ENCODE measurements at regions not wholly inside any gene's neighbourhood (a gene's known extent, or its start where the extent isn't known, plus 50 kb on each side); places are given as distances from the start of the nearest gene placed in this dataset.

DNA sequence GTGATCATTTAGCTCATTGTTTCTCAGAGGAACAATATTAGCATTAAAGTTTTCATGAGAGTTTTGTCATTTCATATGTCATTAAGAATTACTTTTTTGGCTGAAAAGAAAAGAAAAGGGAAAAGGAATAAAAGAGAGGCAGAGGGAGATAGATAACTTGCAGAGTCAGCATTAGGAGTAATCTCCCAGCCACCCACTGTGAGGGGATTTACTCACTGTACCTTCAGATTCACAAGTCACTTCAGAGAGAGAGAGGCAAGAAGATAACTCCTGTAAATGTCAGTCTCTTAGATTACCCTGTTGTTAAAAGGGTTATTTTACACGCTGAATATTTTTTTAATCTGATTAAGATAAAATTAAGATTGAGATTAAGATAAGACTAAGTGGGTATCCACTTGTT is 125.2 kb downstream of the POU4F1 start:
- ATAC-seq: no peak
- H3K4me1 ChIP-seq: no peaks in the 10 kb centered on the region
- no peak overlapping the region for H3K27ac ChIP-seq
- TF ChIP-seq, protein P1, sequence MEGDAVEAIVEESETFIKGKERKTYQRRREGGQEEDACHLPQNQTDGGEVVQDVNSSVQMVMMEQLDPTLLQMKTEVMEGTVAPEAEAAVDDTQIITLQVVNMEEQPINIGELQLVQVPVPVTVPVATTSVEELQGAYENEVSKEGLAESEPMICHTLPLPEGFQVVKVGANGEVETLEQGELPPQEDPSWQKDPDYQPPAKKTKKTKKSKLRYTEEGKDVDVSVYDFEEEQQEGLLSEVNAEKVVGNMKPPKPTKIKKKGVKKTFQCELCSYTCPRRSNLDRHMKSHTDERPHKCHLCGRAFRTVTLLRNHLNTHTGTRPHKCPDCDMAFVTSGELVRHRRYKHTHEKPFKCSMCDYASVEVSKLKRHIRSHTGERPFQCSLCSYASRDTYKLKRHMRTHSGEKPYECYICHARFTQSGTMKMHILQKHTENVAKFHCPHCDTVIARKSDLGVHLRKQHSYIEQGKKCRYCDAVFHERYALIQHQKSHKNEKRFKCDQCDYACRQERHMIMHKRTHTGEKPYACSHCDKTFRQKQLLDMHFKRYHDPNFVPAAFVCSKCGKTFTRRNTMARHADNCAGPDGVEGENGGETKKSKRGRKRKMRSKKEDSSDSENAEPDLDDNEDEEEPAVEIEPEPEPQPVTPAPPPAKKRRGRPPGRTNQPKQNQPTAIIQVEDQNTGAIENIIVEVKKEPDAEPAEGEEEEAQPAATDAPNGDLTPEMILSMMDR (IDR thresholded peaks at IDR 0.05): no peak
- TF ChIP-seq POLR2AphosphoS5 (IDR thresholded peaks at IDR 0.05): no peak
- TF ChIP-seq POLR2A (IDR thresholded peaks at IDR 0.05): no peak
- no peak for TF ChIP-seq EP300 (IDR thresholded peaks at IDR 0.05)
- H3K4me3 ChIP-seq: no peak overlapping the region
- H3K27me3 ChIP-seq: no peaks in the 10 kb centered on the region
- peaks cover 0 to 3% (median 0%) of the 10 kb centered on the region in 3 donors for H3K9me3 ChIP-seq
- no peaks in the 10 kb centered on the region for H3K36me3 ChIP-seq
- 50 to 78% methylated on average over 1 of the region's 1 CpG for WGBS, 2 donors (ENCODE audit: low coverage in 1 of 2)

DNA sequence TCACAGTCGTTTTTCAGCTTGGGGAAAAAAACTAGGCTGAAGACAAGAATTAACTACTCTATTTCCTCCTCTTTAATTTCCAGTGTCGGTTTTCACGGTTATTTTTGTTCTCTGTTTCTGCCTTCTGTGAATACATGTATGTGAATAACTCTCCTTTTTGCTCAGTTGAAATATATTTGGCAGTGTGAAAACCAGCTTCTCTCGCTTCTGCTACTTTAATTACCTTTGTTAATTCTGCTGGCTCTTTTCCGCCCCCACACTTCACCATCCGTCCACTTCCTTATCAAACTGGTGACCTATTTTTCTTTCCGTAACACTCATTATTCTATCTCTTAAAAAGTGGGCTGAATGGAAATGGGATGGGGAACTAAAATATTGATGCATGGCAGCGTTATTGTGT is 126.4 kb downstream of the POU4F1 start:
- Histone ChIP-seq H3K36me3 (no peaks in the 10 kb centered on the region), H3K4me3 (no peak overlapping the region), H3K27ac (no peak overlapping the region), H3K27me3 (no peaks in the 10 kb centered on the region), H3K9me3 (peaks cover 0 to 3% (median 0%) of the 10 kb centered on the region in 3 donors), H3K4me1 (no peaks in the 10 kb centered on the region)
- TF ChIP-seq POLR2AphosphoS5 (IDR thresholded peaks at IDR 0.05): no peak
- TF ChIP-seq, protein P1 (IDR thresholded peaks at IDR 0.05): no peak
- no peak for TF ChIP-seq EP300 (IDR thresholded peaks at IDR 0.05)
- TF ChIP-seq POLR2A (IDR thresholded peaks at IDR 0.05): no peak
- 66 to 73% methylated on average over 8 of the region's 8 CpGs for WGBS, 2 donors (ENCODE audit: low coverage in 1 of 2)
- ATAC-seq: no peak

DNA sequence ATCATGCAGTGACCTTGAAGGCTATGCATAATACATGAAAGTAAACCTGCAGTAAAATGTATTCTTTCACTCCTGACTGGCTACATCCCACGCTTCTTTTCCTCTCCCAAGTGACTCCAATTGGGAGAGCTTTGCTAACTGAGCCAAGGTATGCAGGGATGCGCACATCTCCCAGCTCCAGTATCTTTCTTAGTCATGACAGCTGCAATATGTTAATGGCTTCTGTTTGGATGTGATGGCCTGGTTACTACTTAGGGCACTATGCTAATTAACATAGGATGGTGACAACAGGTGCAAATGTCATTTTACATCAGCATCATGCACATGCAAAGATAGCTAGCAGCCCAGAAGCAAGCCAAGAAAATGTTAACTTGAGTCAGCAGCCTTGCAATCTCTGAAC is 134.7 kb downstream of the POU4F1 start:
- Histone ChIP-seq H3K4me1 (no peaks in the 10 kb centered on the region), H3K36me3 (no peaks in the 10 kb centered on the region), H3K27me3 (no peaks in the 10 kb centered on the region), H3K9me3 (no peaks in the 10 kb centered on the region), H3K27ac (no peak overlapping the region), H3K4me3 (no peak overlapping the region)
- TF ChIP-seq POLR2AphosphoS5 (IDR thresholded peaks at IDR 0.05) (no peak), POLR2A (IDR thresholded peaks at IDR 0.05) (no peak), EP300 (IDR thresholded peaks at IDR 0.05) (no peak)
- TF ChIP-seq, protein P1 (IDR thresholded peaks at IDR 0.05): no peak
- 55 to 71% methylated on average over 1 to 2 of the region's 2 CpGs for WGBS, 2 donors (ENCODE audit: low coverage in 1 of 2)
- ATAC-seq: no peak

DNA sequence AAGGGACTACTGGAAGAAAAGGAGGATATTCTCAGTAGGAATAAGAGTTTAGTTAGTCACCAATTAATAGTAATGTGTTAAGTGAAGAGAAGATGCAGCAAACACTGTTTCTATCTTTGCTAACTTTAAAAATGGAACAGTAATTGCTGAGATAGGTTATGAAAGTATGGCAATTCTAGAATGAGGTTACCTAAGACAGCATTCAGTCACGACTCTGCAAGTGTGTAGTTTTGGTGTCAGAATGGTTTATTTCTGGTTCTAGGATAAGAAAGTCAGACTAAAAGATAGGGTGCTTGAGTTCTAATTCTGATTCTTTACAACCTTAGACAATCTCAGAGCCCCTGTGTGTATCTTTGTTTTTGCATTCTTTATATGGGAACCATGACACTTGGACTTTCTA is 138.1 kb downstream of the POU4F1 start:
- TF ChIP-seq, protein P1 (IDR thresholded peaks at IDR 0.05): no peak
- TF ChIP-seq POLR2A (IDR thresholded peaks at IDR 0.05) (no peak), POLR2AphosphoS5 (IDR thresholded peaks at IDR 0.05) (no peak), EP300 (IDR thresholded peaks at IDR 0.05) (no peak)
- 44 to 50% methylated on average over 1 of the region's 1 CpG for WGBS, 2 donors (ENCODE audit: low coverage in 1 of 2)
- Histone ChIP-seq H3K36me3 (no peaks in the 10 kb centered on the region), H3K27me3 (no peaks in the 10 kb centered on the region), H3K27ac (no peak overlapping the region), H3K4me1 (no peaks in the 10 kb centered on the region), H3K4me3 (no peak overlapping the region), H3K9me3 (no peaks in the 10 kb centered on the region)
- ATAC-seq: no peak

DNA sequence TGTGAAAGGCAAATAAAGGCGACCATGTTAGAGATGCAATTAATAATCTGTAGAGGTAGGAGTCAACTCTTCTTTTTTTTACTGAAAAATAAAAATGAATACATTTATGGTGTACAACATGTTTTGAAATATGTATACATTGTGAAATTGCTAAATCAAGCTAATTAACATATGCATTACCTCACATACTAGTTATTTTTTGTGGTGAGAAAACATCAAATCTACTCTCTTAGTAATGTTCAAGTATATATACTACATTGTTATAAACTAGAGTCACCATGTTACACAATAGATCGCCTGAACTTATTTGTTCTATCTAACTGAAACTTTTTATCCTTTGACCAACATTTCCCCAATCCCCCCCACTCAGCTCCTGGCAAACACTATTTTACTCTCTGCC is 143.2 kb downstream of the POU4F1 start:
- H3K27me3 ChIP-seq: no peaks in the 10 kb centered on the region
- 71 to 84% methylated on average over 2 of the region's 2 CpGs for WGBS, 2 donors (ENCODE audit: low coverage in 1 of 2)
- H3K4me3 ChIP-seq: no peak overlapping the region
- H3K9me3 ChIP-seq: peaks cover 0 to 4% (median 0%) of the 10 kb centered on the region in 3 donors
- no peaks in the 10 kb centered on the region for H3K36me3 ChIP-seq
- ATAC-seq: no peak
- H3K4me1 ChIP-seq: no peaks in the 10 kb centered on the region
- no peak for TF ChIP-seq EP300 (IDR thresholded peaks at IDR 0.05)
- TF ChIP-seq, protein P1 (IDR thresholded peaks at IDR 0.05): no peak
- TF ChIP-seq POLR2A (IDR thresholded peaks at IDR 0.05): no peak
- TF ChIP-seq POLR2AphosphoS5 (IDR thresholded peaks at IDR 0.05): no peak
- H3K27ac ChIP-seq: no peak overlapping the region

Data from gastroesophageal sphincter (tissue), 4 donors.